Mesendoderm (in vitro differentiated cells): ENCODE measurements at regions not wholly inside any gene's neighbourhood (a gene's known extent, or its start where the extent isn't known, plus 50 kb on each side); places are given as distances from the start of the nearest gene placed in this dataset.
A peak's percentile ranks its signal among the peaks of the same experiment; 100 is the strongest.

Experiments used
- DNase-seq: peaks from one replicate; pipeline ENCODE4 v3.0.0; 2013
- H2AK5ac ChIP-seq: 2 replicates; pipeline ENCODE4 v1.6.1; 2013; ENCODE audit warnings: low read length, inconsistent platforms
- H2BK120ac ChIP-seq: 2 replicates; pipeline ENCODE4 v1.6.1; 2013; ENCODE audit warnings: low read depth, mild to moderate bottlenecking, low read length, moderate library complexity, mixed read lengths
- H2BK15ac ChIP-seq: replicated peaks from 2 replicates; pipeline ENCODE4 v1.6.1; 2013; ENCODE audit warnings: low read depth, mild to moderate bottlenecking, moderate library complexity
- H2BK5ac ChIP-seq: 2 replicates; pipeline ENCODE4 v1.6.1; 2013; ENCODE audit warnings: low read length, inconsistent platforms
- H3K18ac ChIP-seq: 2 replicates; pipeline ENCODE4 v1.6.1; 2013; ENCODE audit warnings: mild to moderate bottlenecking, low read length, mixed read lengths
- H3K23ac ChIP-seq: one replicate; pipeline ENCODE4 v1.6.1; 2013; ENCODE audit warnings: low read length
- H3K27ac ChIP-seq: 2 replicates; pipeline ENCODE4 v1.5.1; 2013; ENCODE audit warnings: low read depth, mild to moderate bottlenecking, inconsistent platforms, low read length, moderate library complexity
- H3K27me3 ChIP-seq: 2 replicates; pipeline ENCODE4 v1.6.1; 2013; ENCODE audit warnings: low read length, control low read depth, mild to moderate bottlenecking, inconsistent platforms; ENCODE audit not compliant: insufficient read depth, poor library complexity
- H3K36me3 ChIP-seq: 2 replicates; pipeline ENCODE4 v1.6.1; 2013; ENCODE audit warnings: low read length, inconsistent platforms; ENCODE audit not compliant: control insufficient read depth, insufficient read depth
- H3K4ac ChIP-seq: one replicate; pipeline ENCODE4 v1.6.1; 2013; ENCODE audit warnings: low read depth, mild to moderate bottlenecking, low read length, moderate library complexity
- H3K4me1 ChIP-seq: 2 replicates; pipeline ENCODE4 v1.6.1; 2013; ENCODE audit warnings: low read depth, low read length, inconsistent platforms; ENCODE audit not compliant: control insufficient read depth
- H3K4me2 ChIP-seq: 2 replicates; pipeline ENCODE4 v1.6.1; 2013; ENCODE audit warnings: low read length
- H3K4me3 ChIP-seq: 2 replicates; pipeline ENCODE4 v1.5.1; 2013; ENCODE audit warnings: mild to moderate bottlenecking, low read length
- H3K56ac ChIP-seq: one replicate; pipeline ENCODE4 v1.6.1; 2013; ENCODE audit warnings: low read length
- H3K79me1 ChIP-seq: 2 replicates; pipeline ENCODE4 v1.6.1; 2013; ENCODE audit warnings: low read length, inconsistent platforms
- H3K79me2 ChIP-seq: 2 replicates; pipeline ENCODE4 v1.6.1; 2013; ENCODE audit warnings: mild to moderate bottlenecking, low read length; ENCODE audit not compliant: control insufficient read depth, insufficient read depth
- H3K9ac ChIP-seq: 2 replicates; pipeline ENCODE4 v1.6.1; 2013; ENCODE audit warnings: low read length, inconsistent platforms
- H4K5ac ChIP-seq: one replicate; pipeline ENCODE4 v1.6.1; 2013; ENCODE audit warnings: low read length
- H4K8ac ChIP-seq: one replicate; pipeline ENCODE4 v1.6.1; 2013; ENCODE audit warnings: low read depth, mild to moderate bottlenecking, control low read depth, low read length, moderate library complexity
- WGBS: extraction: QIAGEN DNeasy Blood & Tissue Kit; methylation state at CpG from one replicate; pipeline ENCODE4 v1.1.7; 2013; ENCODE audit warnings: low lambda C conversion rate, missing lambda C conversion rate; ENCODE audit not compliant: insufficient coverage; ENCODE audit errors: extremely low coverage; 5-methylcytosine and 5-hydroxymethylcytosine counted together

DNA sequence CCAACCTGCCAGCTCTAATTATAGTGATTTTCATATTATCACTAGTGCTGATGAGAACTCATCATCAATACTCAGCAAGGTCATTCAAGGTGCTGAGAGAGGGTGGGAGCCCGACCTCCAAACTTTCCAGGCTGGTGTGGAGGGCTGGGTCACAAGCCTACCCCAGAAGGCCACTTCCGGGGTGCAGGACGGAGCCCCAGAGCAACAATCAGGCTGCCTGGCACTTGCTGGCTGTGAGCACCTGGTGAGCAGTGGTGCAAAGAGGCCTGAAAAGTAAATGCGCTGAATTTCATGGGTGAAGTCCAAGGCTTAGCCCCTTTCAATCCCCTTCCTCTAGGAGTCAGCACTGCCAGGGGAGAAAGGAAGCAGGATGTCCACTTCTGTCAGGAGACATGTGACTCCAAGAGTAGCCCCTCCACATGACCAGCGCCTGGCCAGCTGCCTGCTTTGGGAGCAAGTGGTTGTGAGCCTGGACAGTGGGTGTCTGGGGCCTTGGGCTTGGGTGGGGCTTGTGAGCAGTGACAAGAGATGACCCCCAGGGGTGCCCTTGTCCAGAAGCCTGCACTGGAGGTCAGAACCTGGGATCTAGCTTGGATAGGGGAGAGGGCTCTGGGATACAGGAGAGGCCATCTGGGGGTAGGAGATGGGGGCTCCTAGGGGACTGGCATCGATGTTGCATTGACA is 165.0 kb upstream of the TLE3 start:
- Histone ChIP-seq H3K27ac (no peak overlapping the region), H3K4me3 (no peak overlapping the region), H3K27me3 (no peaks in the 10 kb centered on the region), H2BK120ac (no peak overlapping the region), H3K56ac (no peak overlapping the region), H3K4me1 (peaks cover 2% of the 10 kb centered on the region), H3K9ac (no peak overlapping the region), H3K79me2 (no peaks in the 10 kb centered on the region), H3K23ac (no peak overlapping the region), H3K36me3 (no peaks in the 10 kb centered on the region), H3K4me2 (no peak overlapping the region), H4K5ac (no peak overlapping the region), H2BK5ac (no peak overlapping the region), H2BK15ac (no peak overlapping the region), H4K8ac (no peak overlapping the region), H3K4ac (no peak overlapping the region), H3K18ac (no peak overlapping the region), H3K79me1 (no peaks in the 10 kb centered on the region), H2AK5ac (no peak overlapping the region)
- DNase-seq: peak; percentile 7
- no CpG with 5 or more reads among the region's 6 CpGs for WGBS

DNA sequence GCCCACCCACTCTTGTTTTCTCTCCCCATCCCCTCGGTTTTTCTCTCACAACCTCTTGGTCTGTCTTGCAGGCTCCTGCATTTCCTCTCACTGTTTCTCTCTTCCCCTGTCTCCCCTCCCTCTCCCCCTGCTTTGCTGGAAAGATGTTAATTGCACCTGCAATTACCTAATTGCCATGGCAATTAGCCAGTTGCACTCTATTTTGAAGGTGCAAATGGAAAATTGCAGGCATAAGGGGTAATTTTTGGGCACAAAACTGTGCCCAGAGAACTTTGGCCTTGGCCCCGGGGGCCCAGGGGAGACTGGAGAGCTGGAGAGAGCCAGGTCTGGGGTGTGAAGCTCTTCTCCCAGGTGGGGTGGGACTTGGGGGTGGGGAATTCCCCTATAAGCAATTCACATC is 164.5 kb upstream of the TLE3 start:
- H2AK5ac ChIP-seq: no peak overlapping the region
- no peak overlapping the region for H2BK5ac ChIP-seq
- H3K79me2 ChIP-seq: no peaks in the 10 kb centered on the region
- no peak overlapping the region for H3K4ac ChIP-seq
- H3K56ac ChIP-seq: no peak overlapping the region
- no peak overlapping the region for H3K27ac ChIP-seq
- no peak overlapping the region for H3K9ac ChIP-seq
- peaks cover 2% of the 10 kb centered on the region for H3K4me1 ChIP-seq
- no peaks in the 10 kb centered on the region for H3K79me1 ChIP-seq
- no CpG with 5 or more reads among the region's 2 CpGs for WGBS
- no peaks in the 10 kb centered on the region for H3K36me3 ChIP-seq
- H3K27me3 ChIP-seq: no peaks in the 10 kb centered on the region
- no peak overlapping the region for H4K5ac ChIP-seq
- no peak overlapping the region for H4K8ac ChIP-seq
- no peak overlapping the region for H3K4me2 ChIP-seq
- H3K18ac ChIP-seq: no peak overlapping the region
- no peak for DNase-seq
- H2BK120ac ChIP-seq: no peak overlapping the region
- no peak overlapping the region for H2BK15ac ChIP-seq
- no peak overlapping the region for H3K23ac ChIP-seq
- no peak overlapping the region for H3K4me3 ChIP-seq

DNA sequence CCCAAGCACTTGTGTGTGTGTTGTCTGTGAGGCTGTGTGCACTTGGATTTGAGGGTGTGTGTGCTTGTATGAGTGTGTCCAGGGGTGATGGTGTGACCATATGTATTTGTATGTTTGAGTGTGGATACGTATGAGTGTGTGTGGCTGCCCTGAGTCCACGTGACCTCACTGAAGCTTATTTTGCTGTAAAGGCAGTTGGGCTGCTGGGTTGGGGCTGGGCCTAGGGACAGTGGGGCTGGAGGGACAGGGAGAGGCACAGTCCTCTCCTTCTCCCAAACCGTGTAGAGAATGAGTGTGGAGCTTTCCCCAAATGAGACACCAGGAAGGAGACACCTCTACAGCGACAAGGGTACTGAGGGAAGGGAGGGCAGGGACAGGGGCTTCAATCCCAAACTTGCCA is 163.4 kb upstream of the TLE3 start:
- Histone ChIP-seq H3K79me2 (no peaks in the 10 kb centered on the region), H3K23ac (no peak overlapping the region), H3K4me3 (no peak overlapping the region), H2BK5ac (no peak overlapping the region), H3K36me3 (no peaks in the 10 kb centered on the region), H3K4me2 (no peak overlapping the region), H4K8ac (no peak overlapping the region), H2AK5ac (no peak overlapping the region), H2BK15ac (no peak overlapping the region), H3K27me3 (no peaks in the 10 kb centered on the region), H2BK120ac (no peak overlapping the region), H3K79me1 (no peaks in the 10 kb centered on the region), H3K56ac (no peak overlapping the region), H3K18ac (no peak overlapping the region), H3K4me1 (peaks cover 2% of the 10 kb centered on the region), H3K27ac (no peak overlapping the region), H3K9ac (no peak overlapping the region), H4K5ac (no peak overlapping the region), H3K4ac (no peak overlapping the region)
- no CpG with 5 or more reads among the region's 4 CpGs for WGBS
- no peak for DNase-seq

DNA sequence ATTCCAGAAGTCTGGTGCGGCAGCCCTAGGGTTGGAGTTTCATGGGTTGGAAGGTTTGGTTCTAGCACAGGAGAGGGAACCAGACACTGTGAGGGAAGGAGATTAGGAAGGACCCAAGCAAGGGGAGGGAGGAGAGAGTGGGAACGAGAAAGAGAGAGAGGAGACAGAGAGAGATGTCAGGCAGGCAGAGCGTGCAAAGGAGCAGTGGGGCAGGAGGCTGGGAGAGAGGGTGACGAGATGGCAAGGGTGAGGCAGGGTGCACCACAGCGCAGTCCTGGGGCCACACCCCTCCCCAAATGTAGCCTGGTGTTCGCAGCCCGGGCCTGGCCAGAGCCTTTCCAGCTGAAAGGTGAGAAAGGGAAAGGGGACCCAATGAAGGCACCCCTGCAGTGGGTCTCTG is 162.9 kb upstream of the TLE3 start:
- no peak overlapping the region for H2BK15ac ChIP-seq
- H3K4me2 ChIP-seq: no peak overlapping the region
- H3K79me1 ChIP-seq: no peaks in the 10 kb centered on the region
- no peak overlapping the region for H3K4me3 ChIP-seq
- no peak overlapping the region for H3K18ac ChIP-seq
- no peaks in the 10 kb centered on the region for H3K27me3 ChIP-seq
- no peak for DNase-seq
- H4K8ac ChIP-seq: no peak overlapping the region
- no peak overlapping the region for H3K56ac ChIP-seq
- peaks cover 2% of the 10 kb centered on the region for H3K4me1 ChIP-seq
- H2BK5ac ChIP-seq: no peak overlapping the region
- H2BK120ac ChIP-seq: no peak overlapping the region
- H2AK5ac ChIP-seq: no peak overlapping the region
- no peaks in the 10 kb centered on the region for H3K36me3 ChIP-seq
- WGBS: no CpG with 5 or more reads among the region's 7 CpGs
- no peak overlapping the region for H4K5ac ChIP-seq
- no peak overlapping the region for H3K27ac ChIP-seq
- H3K23ac ChIP-seq: no peak overlapping the region
- H3K79me2 ChIP-seq: no peaks in the 10 kb centered on the region
- no peak overlapping the region for H3K9ac ChIP-seq
- H3K4ac ChIP-seq: no peak overlapping the region

DNA sequence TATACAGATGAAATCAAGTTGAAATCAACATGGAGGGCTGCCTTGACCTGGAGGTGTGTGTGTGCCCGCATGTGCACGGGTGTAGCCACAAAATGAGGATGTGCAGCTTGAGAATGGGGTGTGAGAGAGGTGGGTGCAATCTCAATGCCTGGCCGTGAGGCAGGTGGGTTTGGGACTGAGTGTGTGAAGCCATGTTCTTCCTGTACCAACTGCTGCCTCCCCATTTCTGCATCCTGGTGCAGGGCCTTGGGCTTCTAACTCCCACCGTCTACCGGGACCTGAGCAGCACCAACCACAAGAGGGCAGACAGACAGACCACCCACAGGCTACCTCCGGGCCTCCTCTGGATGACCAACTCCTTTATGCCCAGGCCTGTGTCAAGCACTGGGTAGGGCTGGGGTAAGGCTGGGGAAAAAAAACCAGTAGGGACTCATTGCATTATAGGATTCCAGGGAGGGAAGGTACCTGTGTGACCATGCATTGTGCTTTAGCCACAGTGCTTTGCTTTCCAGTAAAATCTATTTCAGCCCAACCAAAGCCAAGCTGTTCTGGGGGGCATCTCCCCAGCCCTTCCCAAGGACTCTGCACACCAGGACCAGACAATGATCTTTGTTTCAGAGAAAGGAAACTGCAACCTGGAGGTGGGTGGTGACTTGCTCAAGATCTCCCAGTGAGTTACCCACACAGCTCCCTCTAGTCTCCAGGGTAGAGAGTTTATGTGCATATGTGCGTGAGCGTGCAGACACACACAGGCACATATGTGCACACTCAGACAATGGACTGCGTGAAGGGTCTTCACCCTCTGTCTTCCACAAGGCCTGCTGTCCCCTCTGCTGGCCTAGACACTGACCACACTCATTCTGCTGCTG is 162.2 kb upstream of the TLE3 start:
- H3K23ac ChIP-seq: no peak overlapping the region
- H3K27me3 ChIP-seq: no peaks in the 10 kb centered on the region
- H3K9ac ChIP-seq: no peak overlapping the region
- H3K79me2 ChIP-seq: no peaks in the 10 kb centered on the region
- no peak overlapping the region for H3K4me2 ChIP-seq
- H3K56ac ChIP-seq: no peak overlapping the region
- no peak overlapping the region for H2AK5ac ChIP-seq
- no peak overlapping the region for H3K18ac ChIP-seq
- no peak overlapping the region for H2BK5ac ChIP-seq
- H3K79me1 ChIP-seq: no peaks in the 10 kb centered on the region
- no peak overlapping the region for H2BK15ac ChIP-seq
- H4K8ac ChIP-seq: no peak overlapping the region
- no peak overlapping the region for H3K4me3 ChIP-seq
- peak; percentile 74 for DNase-seq
- no peaks in the 10 kb centered on the region for H3K36me3 ChIP-seq
- peaks cover 2% of the 10 kb centered on the region for H3K4me1 ChIP-seq
- no peak overlapping the region for H2BK120ac ChIP-seq
- no peak overlapping the region for H3K27ac ChIP-seq
- no peak overlapping the region for H3K4ac ChIP-seq
- WGBS: no CpG with 5 or more reads among the region's 9 CpGs
- no peak overlapping the region for H4K5ac ChIP-seq
